Esophagus muscularis mucosa (tissue), 4 donors: ENCODE measurements at regions not wholly inside any gene's neighbourhood (a gene's known extent, or its start where the extent isn't known, plus 50 kb on each side); places are given as distances from the start of the nearest gene placed in this dataset.

Source experiments
- DNase-seq: peaks from one replicate; pipeline ENCODE4 v3.0.0-alpha.2; 2017; ENCODE audit errors: extremely low spot score
- H3K27ac ChIP-seq, 4 donors: fragments of 200-600 bp; sonication (generic); replicated peaks in 1 of 4; 1 replicate in 3 of 4; 2 replicates in 1 of 4; pipeline ENCODE4 v1.5.1; 2016 to 2019; ENCODE audit warnings: mild to moderate bottlenecking in 1 of 4
- H3K27me3 ChIP-seq, 4 donors: fragments of 200-600 bp; sonication (generic); one replicate each; pipeline versions ENCODE4 v1.5.1 to v1.6.0; 2016 to 2019
- H3K36me3 ChIP-seq, 4 donors: fragments of 200-600 bp; sonication (generic); one replicate each; pipeline ENCODE4 v1.5.1; 2016 to 2019
- H3K4me1 ChIP-seq, 4 donors: fragments of 200-600 bp; sonication (generic); one replicate each; pipeline ENCODE4 v1.5.1; 2016 to 2019
- H3K4me3 ChIP-seq, 4 donors: fragments of 200-600 bp; sonication (generic); 1 replicate in 2 of 4; 2 replicates in 2 of 4; pipeline ENCODE4 v1.5.1; 2016 to 2019; ENCODE audit warnings: mild to moderate bottlenecking in 4 of 4, moderate library complexity in 1 of 4
- H3K9me3 ChIP-seq, 4 donors: fragments of 200-600 bp; sonication (generic); 1 replicate in 3 of 4; 2 replicates in 1 of 4; pipeline ENCODE4 v1.5.1; 2016 to 2019
- CTCF ChIP-seq, 3 experiments: fragments of 200-600 bp in 2 of 3; fragments of 450-650 bp in 1 of 3; sonication (generic) in 2 of 3; IDR thresholded peaks; one replicate each; pipeline ENCODE4 v1.5.1; 2017 to 2019; ENCODE audit warnings: antibody characterized with exemption in 3 of 3, mild to moderate bottlenecking in 2 of 3, moderate library complexity in 1 of 3
- EP300 ChIP-seq: sonication (generic); formaldehyde crosslinking; IDR thresholded peaks from one replicate; pipeline ENCODE4 v1.6.1; 2017; ENCODE audit warnings: antibody characterized with exemption
- POLR2A ChIP-seq: fragments of 450-650 bp; IDR thresholded peaks from one replicate; pipeline ENCODE4 v1.6.1; 2017; ENCODE audit warnings: antibody characterized with exemption, moderate library complexity, mild to moderate bottlenecking, low read depth
- POLR2AphosphoS5 ChIP-seq, 2 donors: sonication (generic); formaldehyde crosslinking; IDR thresholded peaks; one replicate each; pipeline ENCODE4 v1.6.1; 2017; ENCODE audit warnings: antibody characterized with exemption in 2 of 2
- WGBS: methylation state at CpG from one replicate; pipeline ENCODE4 v1.1.5; 2018; 5-methylcytosine and 5-hydroxymethylcytosine counted together
- intact Hi-C: fragments of 100-400 bp; cut with DNase I; formaldehyde crosslinking; loops from one replicate; pipeline ENCODE4 v1.15.1; 2023

GRCh38 chr2:62370321-62371250 lies 135.4 kb downstream of the TMEM17 start:
- WGBS, result 93% methylated on average over 3 of the region's 3 CpGs
- Histone ChIP-seq H3K27me3 (no peaks in the 10 kb centered on the region), H3K9me3 (peaks cover 0 to 7% (median 3%) of the 10 kb centered on the region in 4 donors), H3K4me3 (no peak overlapping the region), H3K36me3 (no peaks in the 10 kb centered on the region), H3K27ac (no peak overlapping the region), H3K4me1 (no peaks in the 10 kb centered on the region)
- TF ChIP-seq CTCF (IDR thresholded peaks at IDR 0.05) (no peak), EP300 (no peak), POLR2AphosphoS5 (IDR thresholded peaks at IDR 0.05) (no peak), POLR2A (no peak)
- intact Hi-C loops, result no loop called here
- DNase-seq, result no peak

DNA sequence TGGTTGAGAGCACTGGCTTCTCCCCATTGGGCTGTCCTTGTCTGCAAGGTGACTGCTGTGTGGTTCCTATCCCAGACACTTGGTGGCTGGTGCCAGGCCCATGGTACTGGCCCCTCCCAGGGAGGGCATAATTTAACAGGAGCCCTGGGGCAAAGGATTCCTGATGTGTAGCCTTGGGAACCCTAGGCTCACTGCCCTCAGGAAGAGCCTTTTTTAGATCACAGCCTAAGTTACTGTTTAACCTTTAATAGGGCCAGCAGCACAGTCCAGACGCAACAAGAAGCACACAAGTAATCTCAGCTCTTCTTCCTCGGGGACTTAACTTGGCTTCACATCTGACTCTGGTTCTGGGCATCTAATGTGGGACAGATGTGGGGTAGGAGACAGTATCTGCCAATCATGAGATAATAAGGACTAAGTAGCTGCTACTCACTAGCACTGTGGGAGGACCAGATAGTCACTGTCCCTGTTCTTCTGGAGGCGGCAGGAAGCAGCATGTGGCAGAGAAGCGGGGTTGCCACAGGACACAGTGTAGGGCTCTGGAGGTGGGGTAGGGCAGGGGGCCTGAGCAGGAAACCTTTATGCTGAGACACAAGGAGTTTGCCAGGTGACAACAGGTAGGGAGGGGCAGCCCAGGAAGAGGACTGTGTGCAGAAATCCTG lies 136.3 kb downstream of the TMEM17 start:
- DNase-seq, result no peak
- 76% methylated on average over 2 of the region's 4 CpGs for WGBS
- Histone ChIP-seq H3K9me3 (peaks cover 0 to 7% (median 3%) of the 10 kb centered on the region in 4 donors), H3K27ac (no peak overlapping the region), H3K4me1 (no peaks in the 10 kb centered on the region), H3K4me3 (no peak overlapping the region), H3K27me3 (no peaks in the 10 kb centered on the region), H3K36me3 (no peaks in the 10 kb centered on the region)
- TF ChIP-seq CTCF (IDR thresholded peaks at IDR 0.05), result no peak
- TF ChIP-seq EP300, result no peak
- no peak for TF ChIP-seq POLR2AphosphoS5 (IDR thresholded peaks at IDR 0.05)
- no peak for TF ChIP-seq POLR2A
- intact Hi-C loops, result no loop called here

DNA sequence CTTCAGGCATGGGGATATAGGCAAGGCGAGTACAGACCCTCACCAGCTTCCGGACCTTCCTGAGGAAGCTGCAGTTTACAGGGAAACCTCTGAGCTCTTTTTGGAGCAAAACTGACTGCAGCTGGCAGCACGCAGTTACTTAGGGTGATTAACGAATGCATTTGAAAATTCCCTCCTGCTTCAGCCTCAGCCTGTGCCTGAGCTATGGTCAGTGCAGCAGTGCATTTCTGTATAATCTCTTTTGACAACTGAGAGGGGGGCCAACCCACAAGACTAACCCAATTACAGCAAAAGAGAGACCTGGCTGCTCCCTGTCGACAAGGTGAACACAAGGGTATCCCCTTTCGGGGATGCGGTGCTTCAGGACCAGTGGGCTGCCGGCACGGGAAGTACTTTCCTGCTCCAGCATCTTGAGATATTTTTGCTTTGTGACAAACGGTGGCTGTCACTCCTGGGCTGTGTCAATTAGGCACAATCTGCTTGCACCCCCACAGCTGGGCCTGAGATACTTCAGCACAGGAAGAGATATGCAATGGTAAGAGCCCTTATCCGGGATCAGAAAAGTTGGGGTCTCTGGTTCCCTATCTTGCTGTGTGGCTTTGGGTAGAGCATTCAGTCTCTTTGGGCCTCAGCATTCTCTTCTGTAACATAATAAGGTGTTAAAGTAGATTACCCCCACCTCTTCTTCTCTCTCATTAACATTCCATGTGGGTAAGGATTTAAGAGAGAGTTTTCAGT lies 141.0 kb downstream of the TMEM17 start:
- no peak overlapping the region for H3K27ac ChIP-seq
- WGBS, result 76% methylated on average over 11 of the region's 11 CpGs
- DNase-seq, result no peak
- intact Hi-C loops, result no loop called here
- H3K36me3 ChIP-seq, result no peaks in the 10 kb centered on the region
- TF ChIP-seq POLR2AphosphoS5 (IDR thresholded peaks at IDR 0.05) (no peak), EP300 (no peak), POLR2A (no peak), CTCF (IDR thresholded peaks at IDR 0.05) (no peak)
- H3K27me3 ChIP-seq, result no peaks in the 10 kb centered on the region
- H3K4me1 ChIP-seq, result no peaks in the 10 kb centered on the region
- peaks cover 0 to 9% (median 3%) of the 10 kb centered on the region in 4 donors for H3K9me3 ChIP-seq
- H3K4me3 ChIP-seq, result no peak overlapping the region

GRCh38 chr2:62363166-62363565 lies 142.8 kb downstream of the TMEM17 start:
- no peaks in the 10 kb centered on the region for H3K27me3 ChIP-seq
- intact Hi-C loops, result no loop called here
- no peak overlapping the region for H3K27ac ChIP-seq
- no peaks in the 10 kb centered on the region for H3K4me1 ChIP-seq
- no peaks in the 10 kb centered on the region for H3K36me3 ChIP-seq
- DNase-seq, result no peak
- H3K9me3 ChIP-seq, result peaks cover 0 to 9% (median 3%) of the 10 kb centered on the region in 4 donors
- TF ChIP-seq CTCF (IDR thresholded peaks at IDR 0.05), result no peak
- 98% methylated on average over 5 of the region's 5 CpGs for WGBS
- no peak overlapping the region for H3K4me3 ChIP-seq
